ENCODE measurements at regions not wholly inside any gene's neighbourhood (a gene's known extent, or its start where the extent isn't known, plus 50 kb on each side); places are given as distances from the start of the nearest gene placed in this dataset.

DNA sequence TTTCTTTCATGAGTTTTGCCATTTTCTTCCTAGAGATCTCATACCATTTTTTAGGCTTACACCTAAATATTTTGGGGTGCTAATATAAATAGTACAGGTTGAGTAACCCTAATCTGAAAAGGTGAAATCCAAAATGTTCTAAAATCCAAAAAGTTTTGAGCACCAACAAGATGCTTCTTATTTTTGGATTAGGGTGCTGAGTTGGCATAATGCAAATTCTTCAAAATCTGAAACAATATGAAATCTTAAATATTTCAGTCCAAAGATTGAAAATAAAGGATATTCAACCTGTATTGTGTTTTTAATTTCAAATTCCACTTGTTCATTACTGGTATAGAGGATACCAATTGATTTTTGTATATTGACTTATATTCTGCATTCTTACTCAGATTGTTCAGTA is 51.1 kb upstream of the KCNK2 start:
- DNase-seq (ENCODE audit: low read depth), result no peak
- H3K4me3 ChIP-seq (ENCODE audit: low read depth, low read length), result no peak overlapping the region
- TF ChIP-seq CTCF (conservative IDR thresholded peaks at IDR 0.05; ENCODE audit: low read depth, low read length), result no peak

All from choroid plexus epithelial cell (primary cell).